GM23248 (cell line): ENCODE measurements at regions not wholly inside any gene's neighbourhood (a gene's known extent, or its start where the extent isn't known, plus 50 kb on each side); places are given as distances from the start of the nearest gene placed in this dataset.
"Not testable (repeated sequence)": the region's sequence is repeated elsewhere in the genome, so short reads cannot be mapped to it uniquely, and the experiment has no call there.

Source experiments
- DNase-seq: peaks from one replicate; pipeline ENCODE4 v3.0.0-alpha.2; 2015
- H2AFZ ChIP-seq: fragments of 200-600 bp; sonication (generic); 2 replicates; pipeline ENCODE4 v1.6.1; 2016; ENCODE audit warnings: antibody characterized with exemption
- H3F3A ChIP-seq: fragments of 200-600 bp; sonication (generic); 2 replicates; pipeline ENCODE4 v1.6.1; 2016; ENCODE audit warnings: mild to moderate bottlenecking, antibody characterized with exemption, mixed run types; ENCODE audit not compliant: insufficient read depth
- H3K27ac ChIP-seq: fragments of 200-600 bp; sonication (generic); 2 replicates; pipeline ENCODE4 v1.5.1; 2016; ENCODE audit warnings: mild to moderate bottlenecking
- H3K27me3 ChIP-seq: fragments of 200-600 bp; sonication (generic); replicated peaks from 2 replicates; pipeline ENCODE4 v1.6.1; 2016; ENCODE audit warnings: mild to moderate bottlenecking; ENCODE audit not compliant: insufficient read depth
- H3K36me3 ChIP-seq: fragments of 200-600 bp; sonication (generic); 2 replicates; pipeline ENCODE4 v1.6.1; 2016; ENCODE audit warnings: low read depth, mild to moderate bottlenecking
- H3K4me1 ChIP-seq: fragments of 200-600 bp; sonication (generic); 2 replicates; pipeline ENCODE4 v1.6.1; 2016; ENCODE audit warnings: mild to moderate bottlenecking; ENCODE audit not compliant: insufficient read depth
- H3K4me2 ChIP-seq: fragments of 200-600 bp; sonication (generic); one replicate; pipeline ENCODE4 v1.6.1; 2016; ENCODE audit warnings: mild to moderate bottlenecking; ENCODE audit not compliant: unreplicated experiment
- H3K4me3 ChIP-seq: fragments of 200-600 bp; sonication (generic); 2 replicates; pipeline ENCODE4 v1.5.1; 2016; ENCODE audit warnings: mild to moderate bottlenecking
- H3K79me2 ChIP-seq: fragments of 200-600 bp; sonication (generic); 2 replicates; pipeline ENCODE4 v1.6.1; 2016; ENCODE audit warnings: mild to moderate bottlenecking; ENCODE audit not compliant: insufficient read depth
- H3K9ac ChIP-seq: fragments of 200-600 bp; sonication (generic); 2 replicates; pipeline ENCODE4 v1.6.1; 2016; ENCODE audit warnings: mild to moderate bottlenecking
- H3K9me2 ChIP-seq: fragments of 200-600 bp; sonication (generic); 2 replicates; pipeline ENCODE4 v1.6.1; 2016; ENCODE audit warnings: mixed run types, mild to moderate bottlenecking, moderate library complexity; ENCODE audit not compliant: insufficient read depth
- H3K9me3 ChIP-seq: fragments of 200-600 bp; sonication (generic); one replicate; pipeline ENCODE4 v1.6.1; 2017; ENCODE audit warnings: low read depth
- H4K20me1 ChIP-seq: fragments of 200-600 bp; sonication (generic); 2 replicates; pipeline ENCODE4 v1.6.0; 2016; ENCODE audit not compliant: insufficient read depth
- EZH2 ChIP-seq: fragments of 200-600 bp; sonication (generic); IDR thresholded peaks from 2 replicates; pipeline ENCODE4 v1.6.1; 2018; ENCODE audit warnings: antibody characterized with exemption, mild to moderate bottlenecking; ENCODE audit not compliant: insufficient read depth, poor library complexity, severe bottlenecking
- EZH2phosphoT487 ChIP-seq: fragments of 200-600 bp; sonication (generic); IDR thresholded peaks from 2 replicates; pipeline ENCODE4 v1.6.1; 2018; ENCODE audit warnings: antibody characterized with exemption, moderate library complexity, mild to moderate bottlenecking, low read depth; ENCODE audit not compliant: insufficient read depth
- WGBS, 2 experiments: methylation state at CpG; one replicate each; pipeline ENCODE4 v1.1.6; 2015 to 2017; ENCODE audit warnings: low lambda C conversion rate in 2 of 2, low coverage in 1 of 2; ENCODE audit errors: missing lambda C conversion rate in 2 of 2; 5-methylcytosine and 5-hydroxymethylcytosine counted together
- in situ Hi-C: fragments of 300-500 bp; cut with MboI; formaldehyde crosslinking; loops from 2 replicates; pipeline ENCODE4 v1.15.0; 2020

DNA sequence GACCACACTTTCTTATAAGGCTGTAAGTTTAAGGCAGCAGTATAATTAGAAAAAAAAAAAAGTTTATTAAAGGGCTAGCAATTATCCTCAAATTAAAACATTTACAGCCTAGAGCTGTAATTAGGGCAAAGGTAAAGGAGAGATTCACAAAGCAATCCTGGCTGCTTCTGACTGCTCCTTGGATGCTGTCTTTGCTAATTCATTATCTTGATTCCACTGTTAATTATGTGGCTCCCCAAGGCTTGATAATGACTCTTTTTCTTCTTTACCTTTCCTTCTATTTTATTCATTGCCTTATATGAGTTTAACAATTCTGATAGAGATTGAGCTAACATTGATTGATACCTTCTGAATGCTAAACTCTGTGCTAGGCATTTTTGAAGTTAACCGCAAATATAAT lies 476.5 kb downstream of the DTWD2 start:
- Histone ChIP-seq H3K79me2 (no peaks in the 10 kb centered on the region), H3K4me2 (no peak overlapping the region), H3K4me3 (no peak overlapping the region), H2AFZ (no peak overlapping the region), H4K20me1 (no peaks in the 10 kb centered on the region), H3K9me2 (no peaks in the 10 kb centered on the region), H3K4me1 (no peaks in the 10 kb centered on the region), H3K36me3 (no peaks in the 10 kb centered on the region), H3K9me3 (no peaks in the 10 kb centered on the region), H3K27me3 (no peaks in the 10 kb centered on the region), H3K9ac (no peak overlapping the region), H3F3A (no peaks in the 10 kb centered on the region), H3K27ac (no peak overlapping the region)
- TF ChIP-seq EZH2phosphoT487 (no peak), EZH2 (no peak)
- DNase-seq, result no peak
- WGBS, 2 experiments, result 97 to 100% methylated on average over 1 of the region's 1 CpG
- in situ Hi-C loops, result no loop called here

GRCh38 chr5:118506217-118506852 lies 482.0 kb downstream of the DTWD2 start:
- no peaks in the 10 kb centered on the region for H4K20me1 ChIP-seq

DNA sequence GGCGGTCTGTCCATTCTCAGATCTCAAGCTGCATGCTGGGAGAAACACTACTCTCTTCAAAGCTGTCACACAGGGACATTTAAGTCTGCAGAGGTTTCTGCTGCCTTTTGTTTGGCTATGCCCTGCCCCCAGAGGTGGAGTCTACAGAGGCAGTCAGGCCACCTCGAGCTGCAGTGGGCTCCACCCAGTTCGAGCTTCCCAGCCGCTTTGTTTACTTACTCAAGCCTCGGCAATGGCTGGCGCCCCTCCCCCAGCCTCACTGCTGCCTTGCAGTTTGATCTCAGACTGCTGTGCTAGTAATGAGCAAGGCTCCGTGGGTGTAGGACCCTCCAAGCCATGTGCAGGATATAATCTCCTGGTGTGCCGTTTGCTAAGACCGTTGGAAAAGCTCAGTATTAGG lies 486.1 kb downstream of the DTWD2 start:
- in situ Hi-C loops, H3K27ac ChIP-seq, H3K36me3 ChIP-seq, H3K9ac ChIP-seq, H3K4me1 ChIP-seq, H3K27me3 ChIP-seq, H3K79me2 ChIP-seq, H3K4me3 ChIP-seq, H3K4me2 ChIP-seq, H4K20me1 ChIP-seq, H3F3A ChIP-seq, H3K9me2 ChIP-seq, H3K9me3 ChIP-seq, H2AFZ ChIP-seq, DNase-seq: not testable (repeated sequence)
- 60 to 61% methylated on average over 8 to 9 of the region's 9 CpGs for WGBS, 2 experiments

More at GRCh38 chr5:118506217-118506852, 482.0 kb downstream of the DTWD2 start:
- no peak for TF ChIP-seq EZH2phosphoT487
- TF ChIP-seq EZH2, result no peak
- no peaks in the 10 kb centered on the region for H3K4me1 ChIP-seq
- H3K27ac ChIP-seq, result no peak overlapping the region
- no peak overlapping the region for H3K9ac ChIP-seq
- in situ Hi-C loops, result no loop called here
- DNase-seq, result no peak
- H3K4me2 ChIP-seq, result no peak overlapping the region
- H3K9me2 ChIP-seq, result no peaks in the 10 kb centered on the region
- H3K36me3 ChIP-seq, result no peaks in the 10 kb centered on the region
- 36 to 37% methylated on average over 4 of the region's 4 CpGs for WGBS, 2 experiments
- no peaks in the 10 kb centered on the region for H3K27me3 ChIP-seq
- no peaks in the 10 kb centered on the region for H3K9me3 ChIP-seq
- no peaks in the 10 kb centered on the region for H3F3A ChIP-seq
- H3K4me3 ChIP-seq, result no peak overlapping the region
- H3K79me2 ChIP-seq, result no peaks in the 10 kb centered on the region
- no peak overlapping the region for H2AFZ ChIP-seq

DNA sequence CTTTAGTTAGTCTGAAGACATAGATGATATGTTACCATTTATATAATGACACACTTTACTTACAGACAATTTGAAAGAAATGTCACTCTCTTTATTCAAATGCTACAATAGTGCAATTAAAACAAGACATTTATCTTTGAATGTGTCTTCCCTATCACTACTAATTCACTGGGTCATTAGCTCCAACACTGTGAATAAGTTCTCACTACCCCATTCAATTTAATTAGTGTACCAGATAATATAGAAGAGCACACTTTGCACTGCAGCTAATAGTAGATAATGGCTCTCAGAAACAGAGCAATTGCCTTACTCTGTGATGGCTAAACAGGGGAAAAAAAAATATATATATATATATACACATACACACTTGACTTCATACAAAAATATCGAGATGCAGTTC lies 497.0 kb downstream of the DTWD2 start:
- no peak for DNase-seq
- 25 to 36% methylated on average over 1 of the region's 1 CpG for WGBS, 2 experiments
- Histone ChIP-seq H3K27me3 (no peaks in the 10 kb centered on the region), H3K9ac (no peak overlapping the region), H3K4me2 (no peak overlapping the region), H3K9me3 (no peaks in the 10 kb centered on the region), H3K4me3 (no peak overlapping the region), H3F3A (no peaks in the 10 kb centered on the region), H3K4me1 (no peaks in the 10 kb centered on the region), H4K20me1 (no peaks in the 10 kb centered on the region), H2AFZ (no peak overlapping the region), H3K27ac (no peak overlapping the region), H3K36me3 (no peaks in the 10 kb centered on the region), H3K79me2 (no peaks in the 10 kb centered on the region), H3K9me2 (no peaks in the 10 kb centered on the region)
- TF ChIP-seq EZH2phosphoT487, result no peak
- in situ Hi-C loops, result no loop called here

- no peak for TF ChIP-seq EZH2phosphoT487
- TF ChIP-seq EZH2, result no peak
- no peak overlapping the region for H3K4me3 ChIP-seq
- no peak overlapping the region for H3K9ac ChIP-seq
- no peaks in the 10 kb centered on the region for H4K20me1 ChIP-seq
- in situ Hi-C loops, result no loop called here
- H3K4me1 ChIP-seq, result no peaks in the 10 kb centered on the region
- no peaks in the 10 kb centered on the region for H3K79me2 ChIP-seq
- H3K27me3 ChIP-seq, result no peaks in the 10 kb centered on the region
- no peaks in the 10 kb centered on the region for H3K36me3 ChIP-seq
- no peaks in the 10 kb centered on the region for H3K9me2 ChIP-seq
- DNase-seq, result no peak
- no peaks in the 10 kb centered on the region for H3K9me3 ChIP-seq
- no peak overlapping the region for H2AFZ ChIP-seq
- no peak overlapping the region for H3K27ac ChIP-seq
- H3F3A ChIP-seq, result no peaks in the 10 kb centered on the region
- WGBS, 2 experiments, result 36 to 46% methylated on average over 3 of the region's 3 CpGs
- no peak overlapping the region for H3K4me2 ChIP-seq
Observed at GRCh38 chr5:118486647-118487225, 501.6 kb downstream of the DTWD2 start.
